ENCODE measurements at regions not wholly inside any gene's neighbourhood (a gene's known extent, or its start where the extent isn't known, plus 50 kb on each side); places are given as distances from the start of the nearest gene placed in this dataset.

DNA sequence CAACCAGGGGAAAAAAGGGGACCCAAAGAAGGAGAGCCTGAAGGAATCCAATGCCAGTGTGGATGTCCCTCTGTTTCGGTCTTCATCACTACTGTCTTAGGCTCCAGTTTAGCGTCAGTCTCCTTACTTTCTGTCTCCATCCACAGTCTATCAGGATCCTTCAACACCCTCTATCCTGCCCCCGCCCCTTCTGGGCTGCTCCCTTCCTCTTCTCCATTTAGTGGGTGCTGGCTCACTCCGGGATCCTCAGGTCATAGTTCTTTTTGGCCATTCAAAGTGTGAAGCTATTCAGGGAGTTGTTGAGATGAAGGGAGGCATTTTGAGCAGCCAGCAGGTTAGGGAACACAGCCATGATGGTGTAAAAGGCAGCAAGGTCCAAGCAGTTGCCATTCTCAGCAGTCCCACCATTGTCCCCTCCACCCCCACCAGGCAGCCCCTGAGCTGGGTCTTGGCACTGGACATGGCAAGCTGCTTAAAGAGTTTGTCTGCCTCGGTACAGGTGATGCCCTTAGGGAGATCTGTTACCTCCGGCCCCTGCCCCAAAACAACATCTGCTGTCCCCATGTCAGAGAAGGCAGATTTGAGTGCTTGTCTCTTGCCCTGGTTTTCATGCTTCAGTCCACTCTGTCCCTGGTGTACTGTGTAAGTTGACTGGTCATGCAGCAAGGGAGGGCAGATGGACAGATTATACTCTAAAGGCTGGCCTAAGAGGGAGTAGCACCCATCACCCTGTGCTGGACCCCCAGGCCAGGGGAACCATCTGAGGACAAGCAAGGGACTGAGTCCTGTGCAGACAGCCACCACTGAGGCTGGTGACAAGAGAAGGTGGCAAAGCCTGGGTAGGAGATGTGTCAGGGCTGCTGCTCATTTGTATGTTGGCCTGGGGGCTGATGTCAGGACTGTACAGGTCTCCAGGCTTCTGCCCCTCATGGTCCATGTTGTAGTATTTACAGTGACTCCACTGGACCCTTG is 842.0 kb downstream of the HACE1 start:
- TF ChIP-seq, protein P1, sequence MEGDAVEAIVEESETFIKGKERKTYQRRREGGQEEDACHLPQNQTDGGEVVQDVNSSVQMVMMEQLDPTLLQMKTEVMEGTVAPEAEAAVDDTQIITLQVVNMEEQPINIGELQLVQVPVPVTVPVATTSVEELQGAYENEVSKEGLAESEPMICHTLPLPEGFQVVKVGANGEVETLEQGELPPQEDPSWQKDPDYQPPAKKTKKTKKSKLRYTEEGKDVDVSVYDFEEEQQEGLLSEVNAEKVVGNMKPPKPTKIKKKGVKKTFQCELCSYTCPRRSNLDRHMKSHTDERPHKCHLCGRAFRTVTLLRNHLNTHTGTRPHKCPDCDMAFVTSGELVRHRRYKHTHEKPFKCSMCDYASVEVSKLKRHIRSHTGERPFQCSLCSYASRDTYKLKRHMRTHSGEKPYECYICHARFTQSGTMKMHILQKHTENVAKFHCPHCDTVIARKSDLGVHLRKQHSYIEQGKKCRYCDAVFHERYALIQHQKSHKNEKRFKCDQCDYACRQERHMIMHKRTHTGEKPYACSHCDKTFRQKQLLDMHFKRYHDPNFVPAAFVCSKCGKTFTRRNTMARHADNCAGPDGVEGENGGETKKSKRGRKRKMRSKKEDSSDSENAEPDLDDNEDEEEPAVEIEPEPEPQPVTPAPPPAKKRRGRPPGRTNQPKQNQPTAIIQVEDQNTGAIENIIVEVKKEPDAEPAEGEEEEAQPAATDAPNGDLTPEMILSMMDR (IDR thresholded peaks at IDR 0.05): no peak
- no peak for TF ChIP-seq POLR2AphosphoS5 (IDR thresholded peaks at IDR 0.05; ENCODE audit: insufficient read depth in 1 of 2, low read depth in 1 of 2)
- TF ChIP-seq POLR2A (IDR thresholded peaks at IDR 0.05): no peak
